ENCODE measurements at regions not wholly inside any gene's neighbourhood (a gene's known extent, or its start where the extent isn't known, plus 50 kb on each side); places are given as distances from the start of the nearest gene placed in this dataset.

GRCh38 chr3:168583977-168584376 lies 488.3 kb upstream of the GOLIM4 start:
- Histone ChIP-seq H3K36me3 (ENCODE audit: control insufficient read depth in 2 of 2, extremely low read depth in 1 of 2, insufficient read depth in 2 of 2, low read length in 2 of 2) (no peaks in the 10 kb centered on the region), H3K79me2 (ENCODE audit: control insufficient read depth, insufficient read depth, low read length) (no peaks in the 10 kb centered on the region), H3K9me3 (ENCODE audit: control insufficient read depth, low read depth, low read length) (no peaks in the 10 kb centered on the region), H4K20me1 (ENCODE audit: control insufficient read depth, extremely low read depth, insufficient read depth, low read length) (no peaks in the 10 kb centered on the region), H3K27me3 (ENCODE audit: control insufficient read depth, extremely low read depth, insufficient read depth, low read length) (no peaks in the 10 kb centered on the region), H2AFZ (ENCODE audit: control insufficient read depth, low read length) (no peak overlapping the region), H3K4me1 (ENCODE audit: control insufficient read depth, extremely low read depth, insufficient read depth, low read length) (no peaks in the 10 kb centered on the region), H3K27ac (ENCODE audit: control insufficient read depth, insufficient read depth, low read length) (no peak overlapping the region), H3K4me3 (ENCODE audit: control insufficient read depth in 2 of 3, extremely low read depth in 1 of 3, insufficient read depth in 2 of 3, low read depth in 1 of 3, low read length in 3 of 3) (no peak overlapping the region), H3K4me2 (ENCODE audit: control insufficient read depth, extremely low read depth, insufficient read depth, low read depth, low read length) (no peak overlapping the region), H3K9ac (ENCODE audit: control insufficient read depth, extremely low read depth, insufficient read depth, low read length) (no peak overlapping the region), H3K9me1 (ENCODE audit: control insufficient read depth, extremely low read depth, insufficient read depth, low read length) (no peaks in the 10 kb centered on the region)
- dilution Hi-C loops (cut with MboI; ENCODE audit: extremely low pct_ligation_motif_present, low sequenced_read_pairs) = no loop called here
- FAIRE-seq (no peak), DNase-seq (ENCODE audit: low read depth, low spot score) (no peak)
- TF ChIP-seq CTCF (optimal IDR thresholded peaks at IDR 0.05 in 1 of 3, IDR thresholded peaks at IDR 0.05 in 1 of 3, conservative IDR thresholded peaks at IDR 0.05 in 1 of 3; ENCODE audit: extremely low read depth in 1 of 3, insufficient read depth in 2 of 3, low read length in 3 of 3) (no peak), EZH2 (IDR thresholded peaks at IDR 0.05; ENCODE audit: low read length) (no peak)

GRCh38 chr3:168582503-168582902 lies 486.8 kb upstream of the GOLIM4 start:
- Histone ChIP-seq H3K79me2 (ENCODE audit: control insufficient read depth, insufficient read depth, low read length) (no peaks in the 10 kb centered on the region), H3K36me3 (ENCODE audit: control insufficient read depth in 2 of 2, extremely low read depth in 1 of 2, insufficient read depth in 2 of 2, low read length in 2 of 2) (no peaks in the 10 kb centered on the region), H3K9me1 (ENCODE audit: control insufficient read depth, extremely low read depth, insufficient read depth, low read length) (no peaks in the 10 kb centered on the region), H3K9me3 (ENCODE audit: control insufficient read depth, low read depth, low read length) (no peaks in the 10 kb centered on the region), H3K27me3 (ENCODE audit: control insufficient read depth, extremely low read depth, insufficient read depth, low read length) (no peaks in the 10 kb centered on the region), H3K4me3 (ENCODE audit: control insufficient read depth in 2 of 3, extremely low read depth in 1 of 3, insufficient read depth in 2 of 3, low read depth in 1 of 3, low read length in 3 of 3) (no peak overlapping the region), H3K27ac (ENCODE audit: control insufficient read depth, insufficient read depth, low read length) (no peak overlapping the region), H4K20me1 (ENCODE audit: control insufficient read depth, extremely low read depth, insufficient read depth, low read length) (no peaks in the 10 kb centered on the region), H3K4me2 (ENCODE audit: control insufficient read depth, extremely low read depth, insufficient read depth, low read depth, low read length) (no peak overlapping the region), H2AFZ (ENCODE audit: control insufficient read depth, low read length) (no peak overlapping the region), H3K4me1 (ENCODE audit: control insufficient read depth, extremely low read depth, insufficient read depth, low read length) (no peaks in the 10 kb centered on the region), H3K9ac (ENCODE audit: control insufficient read depth, extremely low read depth, insufficient read depth, low read length) (no peak overlapping the region)
- TF ChIP-seq EZH2 (IDR thresholded peaks at IDR 0.05; ENCODE audit: low read length) = no peak
- no peak for TF ChIP-seq CTCF (optimal IDR thresholded peaks at IDR 0.05 in 1 of 3, IDR thresholded peaks at IDR 0.05 in 1 of 3, conservative IDR thresholded peaks at IDR 0.05 in 1 of 3; ENCODE audit: extremely low read depth in 1 of 3, insufficient read depth in 2 of 3, low read length in 3 of 3)
- dilution Hi-C loops (cut with MboI; ENCODE audit: extremely low pct_ligation_motif_present, low sequenced_read_pairs) = no loop called here
- FAIRE-seq = no peak
- no peak for DNase-seq (ENCODE audit: low read depth, low spot score)

Data from keratinocyte (primary cell).